GM21737 (cell line): ENCODE measurements at regions not wholly inside any gene's neighbourhood (a gene's known extent, or its start where the extent isn't known, plus 50 kb on each side); places are given as distances from the start of the nearest gene placed in this dataset.
"Not testable (repeated sequence)": the region's sequence is repeated elsewhere in the genome, so short reads cannot be mapped to it uniquely, and the experiment has no call there.

Experiments
- ATAC-seq: cut with Tn5 transposase; IDR thresholded peaks from one replicate; pipeline ENCODE4 v1.9.1; 2021; ENCODE audit warnings: mild to moderate bottlenecking, moderate library complexity; ENCODE audit not compliant: unreplicated experiment

GRCh38 chr12:83870921-83871599, 1041.5 kb downstream of the SLC6A15 start:
- ATAC-seq: not testable (repeated sequence)

- ATAC-seq: no peak
Measured at GRCh38 chr12:83866477-83866876, 1046.1 kb downstream of the SLC6A15 start.

- ATAC-seq: no peak
Measured at GRCh38 chr12:83865431-83865830, 1047.2 kb downstream of the SLC6A15 start.

- no peak for ATAC-seq
Measured at GRCh38 chr12:83864054-83864453, 1048.5 kb downstream of the SLC6A15 start.

GRCh38 chr12:83859021-83859420, 1053.6 kb downstream of the SLC6A15 start:
- no peak for ATAC-seq

- no peak for ATAC-seq
Measured at GRCh38 chr12:83856803-83857202, 1055.8 kb downstream of the SLC6A15 start.

- ATAC-seq: no peak
Measured at GRCh38 chr12:83850531-83850930, 1062.1 kb downstream of the SLC6A15 start.

GRCh38 chr12:83848702-83849101, 1063.9 kb downstream of the SLC6A15 start:
- ATAC-seq: no peak

- ATAC-seq: no peak
Measured at GRCh38 chr12:83843541-83843940, 1069.1 kb downstream of the SLC6A15 start.

GRCh38 chr12:83841620-83842019, 1071.0 kb downstream of the SLC6A15 start:
- ATAC-seq: no peak

- ATAC-seq: no peak
Measured at GRCh38 chr12:83827860-83828259, 1084.7 kb downstream of the SLC6A15 start.

- ATAC-seq: no peak
Measured at GRCh38 chr12:83827193-83827592, 1085.4 kb downstream of the SLC6A15 start.

- ATAC-seq: peak; percentile 51
Measured at GRCh38 chr12:83826112-83826511, 1086.5 kb downstream of the SLC6A15 start.

GRCh38 chr12:83823386-83824045, 1089.1 kb downstream of the SLC6A15 start:
- peak; percentile 90 for ATAC-seq

GRCh38 chr12:83821967-83822366, 1090.6 kb downstream of the SLC6A15 start:
- no peak for ATAC-seq

GRCh38 chr12:83818881-83819280, 1093.7 kb downstream of the SLC6A15 start:
- ATAC-seq: no peak

GRCh38 chr12:83817730-83818129, 1094.9 kb downstream of the SLC6A15 start:
- no peak for ATAC-seq

- ATAC-seq: no peak
Measured at GRCh38 chr12:83808591-83808990, 1104.0 kb downstream of the SLC6A15 start.

- ATAC-seq: no peak
Measured at GRCh38 chr12:83807871-83808270, 1104.7 kb downstream of the SLC6A15 start.

GRCh38 chr12:83805873-83806272, 1106.7 kb downstream of the SLC6A15 start:
- no peak for ATAC-seq

GRCh38 chr12:83805156-83805772, 1107.3 kb downstream of the SLC6A15 start:
- no peak for ATAC-seq

GRCh38 chr12:83801972-83802371, 1110.6 kb downstream of the SLC6A15 start:
- ATAC-seq: no peak
